ENCODE measurements at regions not wholly inside any gene's neighbourhood (a gene's known extent, or its start where the extent isn't known, plus 50 kb on each side); places are given as distances from the start of the nearest gene placed in this dataset.

- TF ChIP-seq POLR2A (IDR thresholded peaks at IDR 0.05), result no peak
- no peak for TF ChIP-seq CTCF (IDR thresholded peaks at IDR 0.05)
Observed at GRCh38 chr18:29007986-29008654, 831.2 kb upstream of the CDH2 start.

Data from body of pancreas (tissue), 4 donors.